Panc1 (cell line): ENCODE measurements at regions not wholly inside any gene's neighbourhood (a gene's known extent, or its start where the extent isn't known, plus 50 kb on each side); places are given as distances from the start of the nearest gene placed in this dataset.

Source experiments
- ATAC-seq: fragments of 200-7000 bp; cut with Tn5 transposase; 2 replicates; pipeline ENCODE4 v1.9.1; 2020; ENCODE audit warnings: mild to moderate bottlenecking, moderate library complexity
- BruUV-seq: library from RNA; stranded (reverse); fragments of 400-500 nt; replicated peaks from 2 replicates; lab custom pipeline; 2021; lab: Mats Ljungman, UMichigan
- CTCF ChIA-PET: fragments of 300-600 bp; sonication (Branson Sonifier 250); formaldehyde crosslinking; loops from one replicate; lab custom pipeline; 2022; ENCODE audit warnings: antibody characterized with exemption; lab: Charles Lee
- POLR2A ChIA-PET: fragments of 300-600 bp; sonication (Branson Sonifier 250); formaldehyde crosslinking; loops from one replicate; lab custom pipeline; 2022; ENCODE audit warnings: antibody characterized with exemption; lab: Charles Lee
- DNase-seq: peaks from one replicate; pipeline ENCODE4 v3.0.0-alpha.2; 2010; ENCODE audit warnings: low read depth, low spot score
- H3K27ac ChIP-seq: 2 replicates; pipeline ENCODE4 v1.5.1; 2011; ENCODE audit warnings: mild to moderate bottlenecking, low read length, inconsistent platforms
- H3K27me3 ChIP-seq: fragments of 200-500 bp; sonication (Bioruptor generic); 2 replicates; pipeline ENCODE4 v1.6.0; 2014; ENCODE audit warnings: low read length, inconsistent platforms; ENCODE audit not compliant: control insufficient read depth, insufficient read depth
- H3K36me3 ChIP-seq: fragments of 200-500 bp; sonication (Bioruptor generic); 2 replicates; pipeline ENCODE4 v1.5.1; 2014; ENCODE audit warnings: inconsistent platforms, mild to moderate bottlenecking, low read length, moderate library complexity; ENCODE audit not compliant: control insufficient read depth, insufficient read depth
- H3K4me1 ChIP-seq: 2 replicates; pipeline ENCODE4 v1.5.1; 2011; ENCODE audit warnings: inconsistent platforms, mild to moderate bottlenecking, low read length, moderate library complexity; ENCODE audit not compliant: control insufficient read depth, insufficient read depth
- H3K4me3 ChIP-seq, 2 experiments: 2 replicates each; pipeline ENCODE4 v1.5.1; 2011 to 2012; ENCODE audit warnings: low read depth in 2 of 2, low read length in 2 of 2, mild to moderate bottlenecking in 2 of 2, inconsistent platforms in 1 of 2, moderate library complexity in 1 of 2
- H3K9me3 ChIP-seq: fragments of 200-500 bp; sonication (Bioruptor generic); 2 replicates; pipeline ENCODE4 v1.5.1; 2014; ENCODE audit warnings: low read depth, mild to moderate bottlenecking, inconsistent platforms, low read length, moderate library complexity; ENCODE audit not compliant: control insufficient read depth, insufficient read depth
- POLR2AphosphoS5 ChIP-seq: IDR thresholded peaks from 2 replicates; pipeline ENCODE4 v1.6.1; 2012; ENCODE audit warnings: mild to moderate bottlenecking, low read depth, low read length, moderate library complexity
- SIN3A ChIP-seq: IDR thresholded peaks from 2 replicates; pipeline ENCODE4 v1.6.1; 2012; ENCODE audit warnings: low read depth, mild to moderate bottlenecking, low read length, moderate library complexity, borderline replicate concordance; ENCODE audit not compliant: insufficient read depth
- TCF7L2 ChIP-seq: IDR thresholded peaks from 2 replicates; pipeline ENCODE4 v1.6.1; 2011; ENCODE audit warnings: mild to moderate bottlenecking, low read depth, low read length, inconsistent platforms
- in situ Hi-C: cut with HindIII; loops from 2 replicates; pipeline ENCODE4 v1.10.0; 2016; ENCODE audit warnings: low sequenced_read_pairs, low pct_unique_long_range_greater_than_20kb
- intact Hi-C: fragments of 100-400 bp; cut with micrococcal nuclease; formaldehyde crosslinking; loops from one replicate; pipeline ENCODE4 v1.10.0; 2022; ENCODE audit not compliant: unreplicated experiment
- TF ChIP-seq, protein P1 (sequence below), 2 experiments: IDR thresholded peaks; 2 replicates each; pipeline ENCODE4 v1.6.1; 2011 to 2012; ENCODE audit warnings: low read depth in 2 of 2, control low read depth in 1 of 2, low read length in 1 of 2, mild to moderate bottlenecking in 1 of 2, moderate library complexity in 1 of 2; ENCODE audit not compliant: insufficient read depth in 1 of 2
- TF ChIP-seq, protein P2 (sequence below): fragments of 450-650 bp; IDR thresholded peaks from 2 replicates; pipeline ENCODE4 v1.5.1; 2017; ENCODE audit warnings: mild to moderate bottlenecking

DNA sequence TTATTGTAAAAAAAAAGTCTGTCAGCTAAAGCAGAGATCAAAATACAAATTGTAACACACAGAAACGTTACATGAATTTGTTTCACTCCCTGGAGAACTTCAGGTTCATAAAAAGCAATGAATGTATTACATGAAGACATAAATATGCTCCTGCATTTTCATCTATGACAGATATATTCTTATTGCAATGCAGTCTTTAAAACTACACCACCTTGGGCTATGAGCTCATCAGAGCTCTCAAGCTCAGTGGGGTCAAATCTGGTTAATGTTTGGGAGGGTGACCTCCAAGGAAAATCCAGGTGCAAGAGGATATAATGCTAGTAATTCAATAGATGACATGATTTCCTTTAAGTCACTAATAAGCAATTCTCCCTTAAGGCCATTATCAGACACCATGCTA lies 606.8 kb downstream of the EPHA3 start:
- TF ChIP-seq SIN3A, result no peak
- TF ChIP-seq, protein P1, sequence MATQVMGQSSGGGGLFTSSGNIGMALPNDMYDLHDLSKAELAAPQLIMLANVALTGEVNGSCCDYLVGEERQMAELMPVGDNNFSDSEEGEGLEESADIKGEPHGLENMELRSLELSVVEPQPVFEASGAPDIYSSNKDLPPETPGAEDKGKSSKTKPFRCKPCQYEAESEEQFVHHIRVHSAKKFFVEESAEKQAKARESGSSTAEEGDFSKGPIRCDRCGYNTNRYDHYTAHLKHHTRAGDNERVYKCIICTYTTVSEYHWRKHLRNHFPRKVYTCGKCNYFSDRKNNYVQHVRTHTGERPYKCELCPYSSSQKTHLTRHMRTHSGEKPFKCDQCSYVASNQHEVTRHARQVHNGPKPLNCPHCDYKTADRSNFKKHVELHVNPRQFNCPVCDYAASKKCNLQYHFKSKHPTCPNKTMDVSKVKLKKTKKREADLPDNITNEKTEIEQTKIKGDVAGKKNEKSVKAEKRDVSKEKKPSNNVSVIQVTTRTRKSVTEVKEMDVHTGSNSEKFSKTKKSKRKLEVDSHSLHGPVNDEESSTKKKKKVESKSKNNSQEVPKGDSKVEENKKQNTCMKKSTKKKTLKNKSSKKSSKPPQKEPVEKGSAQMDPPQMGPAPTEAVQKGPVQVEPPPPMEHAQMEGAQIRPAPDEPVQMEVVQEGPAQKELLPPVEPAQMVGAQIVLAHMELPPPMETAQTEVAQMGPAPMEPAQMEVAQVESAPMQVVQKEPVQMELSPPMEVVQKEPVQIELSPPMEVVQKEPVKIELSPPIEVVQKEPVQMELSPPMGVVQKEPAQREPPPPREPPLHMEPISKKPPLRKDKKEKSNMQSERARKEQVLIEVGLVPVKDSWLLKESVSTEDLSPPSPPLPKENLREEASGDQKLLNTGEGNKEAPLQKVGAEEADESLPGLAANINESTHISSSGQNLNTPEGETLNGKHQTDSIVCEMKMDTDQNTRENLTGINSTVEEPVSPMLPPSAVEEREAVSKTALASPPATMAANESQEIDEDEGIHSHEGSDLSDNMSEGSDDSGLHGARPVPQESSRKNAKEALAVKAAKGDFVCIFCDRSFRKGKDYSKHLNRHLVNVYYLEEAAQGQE (IDR thresholded peaks at IDR 0.05; ENCODE audit: insufficient read depth in 1 of 2, low read depth in 2 of 2, low read length in 1 of 2), result no peak
- TF ChIP-seq POLR2AphosphoS5, result no peak
- TF ChIP-seq TCF7L2, result no peak
- TF ChIP-seq, protein P2, sequence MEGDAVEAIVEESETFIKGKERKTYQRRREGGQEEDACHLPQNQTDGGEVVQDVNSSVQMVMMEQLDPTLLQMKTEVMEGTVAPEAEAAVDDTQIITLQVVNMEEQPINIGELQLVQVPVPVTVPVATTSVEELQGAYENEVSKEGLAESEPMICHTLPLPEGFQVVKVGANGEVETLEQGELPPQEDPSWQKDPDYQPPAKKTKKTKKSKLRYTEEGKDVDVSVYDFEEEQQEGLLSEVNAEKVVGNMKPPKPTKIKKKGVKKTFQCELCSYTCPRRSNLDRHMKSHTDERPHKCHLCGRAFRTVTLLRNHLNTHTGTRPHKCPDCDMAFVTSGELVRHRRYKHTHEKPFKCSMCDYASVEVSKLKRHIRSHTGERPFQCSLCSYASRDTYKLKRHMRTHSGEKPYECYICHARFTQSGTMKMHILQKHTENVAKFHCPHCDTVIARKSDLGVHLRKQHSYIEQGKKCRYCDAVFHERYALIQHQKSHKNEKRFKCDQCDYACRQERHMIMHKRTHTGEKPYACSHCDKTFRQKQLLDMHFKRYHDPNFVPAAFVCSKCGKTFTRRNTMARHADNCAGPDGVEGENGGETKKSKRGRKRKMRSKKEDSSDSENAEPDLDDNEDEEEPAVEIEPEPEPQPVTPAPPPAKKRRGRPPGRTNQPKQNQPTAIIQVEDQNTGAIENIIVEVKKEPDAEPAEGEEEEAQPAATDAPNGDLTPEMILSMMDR, result no peak
- no peaks in the 10 kb centered on the region for H3K27me3 ChIP-seq
- no TSS peak for BruUV-seq
- ChIA-PET POLR2A (no interaction called here), CTCF (no interaction called here)
- ATAC-seq (no peak), DNase-seq (no peak)
- H3K9me3 ChIP-seq, result no peaks in the 10 kb centered on the region
- in situ Hi-C loops (no loop called here), intact Hi-C loops (no loop called here)
- no peaks in the 10 kb centered on the region for H3K4me1 ChIP-seq
- H3K27ac ChIP-seq, result no peak overlapping the region
- no peaks in the 10 kb centered on the region for H3K36me3 ChIP-seq
- H3K4me3 ChIP-seq, result no peak overlapping the region

DNA sequence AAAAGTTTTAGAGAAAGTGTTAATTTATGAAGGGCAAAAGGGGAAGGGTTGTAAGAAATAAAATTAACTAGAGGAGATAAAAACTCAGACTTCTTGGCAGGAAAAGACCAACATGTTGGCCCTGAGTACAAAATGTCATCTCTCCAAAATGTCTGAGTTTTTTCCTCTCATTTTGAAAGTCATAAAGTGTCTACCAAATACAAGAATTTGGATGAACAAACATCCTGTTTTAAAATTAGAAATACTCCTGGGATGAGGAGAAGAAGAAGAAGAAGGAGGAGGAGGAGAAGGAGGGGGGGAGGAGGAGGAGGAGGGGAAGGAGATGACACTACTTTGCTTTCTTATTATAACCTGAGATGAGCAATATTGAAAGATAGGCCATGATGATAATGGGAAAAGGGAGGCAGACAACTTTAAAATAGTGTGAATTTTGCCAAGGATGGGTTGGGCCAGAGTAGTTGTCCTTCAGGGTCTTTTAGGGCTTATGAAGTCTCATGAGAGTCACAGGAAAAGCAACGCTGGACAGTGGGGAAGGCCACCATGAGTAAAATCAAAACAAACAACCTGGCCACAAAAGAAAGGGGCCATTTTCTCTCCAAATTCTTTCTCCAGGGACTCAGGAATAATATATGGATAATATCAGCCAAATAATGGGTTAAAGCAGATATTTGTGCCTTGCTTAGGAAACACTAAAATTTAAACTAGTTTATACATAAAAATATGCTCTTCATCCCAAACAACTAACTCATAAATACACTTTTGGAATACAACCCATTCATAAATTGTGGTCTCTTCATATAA lies 632.9 kb downstream of the EPHA3 start:
- Histone ChIP-seq H3K27ac (no peak overlapping the region), H3K4me1 (no peaks in the 10 kb centered on the region), H3K9me3 (no peaks in the 10 kb centered on the region), H3K4me3 (no peak overlapping the region), H3K27me3 (no peaks in the 10 kb centered on the region), H3K36me3 (no peaks in the 10 kb centered on the region)
- ChIA-PET CTCF (no interaction called here), POLR2A (no interaction called here)
- TF ChIP-seq, protein P2, result no peak
- TF ChIP-seq POLR2AphosphoS5 (no peak), TCF7L2 (no peak), SIN3A (no peak)
- TF ChIP-seq, protein P1 (IDR thresholded peaks at IDR 0.05; ENCODE audit: insufficient read depth in 1 of 2, low read depth in 2 of 2, low read length in 1 of 2), result no peak
- intact Hi-C loops (no loop called here), in situ Hi-C loops (no loop called here)
- ATAC-seq (no peak), DNase-seq (no peak)
- no TSS peak for BruUV-seq
